Osteocyte (in vitro differentiated cells): ENCODE measurements at regions not wholly inside any gene's neighbourhood (a gene's known extent, or its start where the extent isn't known, plus 50 kb on each side); places are given as distances from the start of the nearest gene placed in this dataset.

Source experiments
- DNase-seq: peaks from one replicate; pipeline ENCODE4 v3.0.0; 2021; ENCODE audit warnings: mixed read lengths; ENCODE audit not compliant: unreplicated experiment; ENCODE audit errors: extremely low spot score
- H3K27ac Mint-ChIP-seq: one replicate; pipeline ENCODE4 v1.8.0; 2021; ENCODE audit warnings: mild to moderate bottlenecking, mixed read lengths; ENCODE audit not compliant: unreplicated experiment
- H3K27me3 Mint-ChIP-seq: one replicate; pipeline ENCODE4 v1.8.0; 2021; ENCODE audit warnings: mixed read lengths; ENCODE audit not compliant: unreplicated experiment
- H3K36me3 Mint-ChIP-seq: one replicate; pipeline ENCODE4 v1.8.0; 2021; ENCODE audit warnings: mixed read lengths; ENCODE audit not compliant: unreplicated experiment
- H3K4me1 Mint-ChIP-seq: one replicate; pipeline ENCODE4 v1.8.0; 2021; ENCODE audit warnings: mixed read lengths; ENCODE audit not compliant: unreplicated experiment
- H3K4me3 Mint-ChIP-seq: one replicate; pipeline ENCODE4 v1.8.0; 2021; ENCODE audit warnings: mild to moderate bottlenecking, moderate library complexity, mixed read lengths; ENCODE audit not compliant: unreplicated experiment
- H3K9me3 Mint-ChIP-seq: one replicate; pipeline ENCODE4 v1.8.0; 2021; ENCODE audit warnings: mixed read lengths; ENCODE audit not compliant: unreplicated experiment
- TF ChIP-seq, protein P1 (sequence below): fragments of 200-600 bp; sonication (generic); IDR thresholded peaks from 2 replicates; pipeline ENCODE4 v1.5.0; 2021; ENCODE audit warnings: antibody characterized with exemption, mild to moderate bottlenecking, moderate library complexity

- no peaks in the 10 kb centered on the region for H3K4me1 Mint-ChIP-seq
- peaks cover 18% of the 10 kb centered on the region for H3K9me3 Mint-ChIP-seq
- no peak for DNase-seq
- H3K36me3 Mint-ChIP-seq = no peaks in the 10 kb centered on the region
- no peak overlapping the region for H3K27ac Mint-ChIP-seq
- TF ChIP-seq, protein P1, sequence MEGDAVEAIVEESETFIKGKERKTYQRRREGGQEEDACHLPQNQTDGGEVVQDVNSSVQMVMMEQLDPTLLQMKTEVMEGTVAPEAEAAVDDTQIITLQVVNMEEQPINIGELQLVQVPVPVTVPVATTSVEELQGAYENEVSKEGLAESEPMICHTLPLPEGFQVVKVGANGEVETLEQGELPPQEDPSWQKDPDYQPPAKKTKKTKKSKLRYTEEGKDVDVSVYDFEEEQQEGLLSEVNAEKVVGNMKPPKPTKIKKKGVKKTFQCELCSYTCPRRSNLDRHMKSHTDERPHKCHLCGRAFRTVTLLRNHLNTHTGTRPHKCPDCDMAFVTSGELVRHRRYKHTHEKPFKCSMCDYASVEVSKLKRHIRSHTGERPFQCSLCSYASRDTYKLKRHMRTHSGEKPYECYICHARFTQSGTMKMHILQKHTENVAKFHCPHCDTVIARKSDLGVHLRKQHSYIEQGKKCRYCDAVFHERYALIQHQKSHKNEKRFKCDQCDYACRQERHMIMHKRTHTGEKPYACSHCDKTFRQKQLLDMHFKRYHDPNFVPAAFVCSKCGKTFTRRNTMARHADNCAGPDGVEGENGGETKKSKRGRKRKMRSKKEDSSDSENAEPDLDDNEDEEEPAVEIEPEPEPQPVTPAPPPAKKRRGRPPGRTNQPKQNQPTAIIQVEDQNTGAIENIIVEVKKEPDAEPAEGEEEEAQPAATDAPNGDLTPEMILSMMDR = no peak
- no peak overlapping the region for H3K4me3 Mint-ChIP-seq
- H3K27me3 Mint-ChIP-seq = no peaks in the 10 kb centered on the region
Measured at GRCh38 chr5:105453216-105453807, 1890.7 kb upstream of the NUDT12 start.

- Mint-ChIP-seq H3K27me3 (no peaks in the 10 kb centered on the region), H3K4me3 (no peak overlapping the region), H3K4me1 (no peaks in the 10 kb centered on the region), H3K36me3 (no peaks in the 10 kb centered on the region), H3K27ac (no peak overlapping the region), H3K9me3 (peaks cover 18% of the 10 kb centered on the region)
- no peak for DNase-seq
- TF ChIP-seq, protein P1 = no peak
Measured at GRCh38 chr5:105448271-105448670, 1885.7 kb upstream of the NUDT12 start.

DNA sequence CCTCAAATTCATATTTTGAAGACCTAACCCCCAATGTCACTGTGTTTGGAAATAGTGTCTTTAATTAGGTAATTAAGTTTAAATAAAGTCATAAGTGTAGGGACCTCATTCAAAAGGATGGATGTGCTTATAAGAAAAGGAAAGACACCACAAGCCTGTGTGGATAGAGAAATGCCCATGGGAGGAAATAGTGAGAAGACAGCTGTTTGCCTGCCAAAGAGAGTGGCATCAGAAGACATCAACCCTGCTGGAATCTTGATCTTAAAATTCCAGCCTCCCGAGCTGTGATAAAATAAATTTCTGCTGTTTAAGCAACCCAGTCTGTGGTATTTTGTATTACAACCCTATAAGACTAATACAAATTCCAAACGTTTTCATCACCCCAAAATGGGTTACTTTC, 1867.9 kb upstream of the NUDT12 start:
- H3K27ac Mint-ChIP-seq = no peak overlapping the region
- no peaks in the 10 kb centered on the region for H3K9me3 Mint-ChIP-seq
- DNase-seq = no peak
- no peak overlapping the region for H3K4me3 Mint-ChIP-seq
- H3K27me3 Mint-ChIP-seq = no peaks in the 10 kb centered on the region
- TF ChIP-seq, protein P1 = no peak
- H3K36me3 Mint-ChIP-seq = no peaks in the 10 kb centered on the region
- H3K4me1 Mint-ChIP-seq = peaks cover 1% of the 10 kb centered on the region

DNA sequence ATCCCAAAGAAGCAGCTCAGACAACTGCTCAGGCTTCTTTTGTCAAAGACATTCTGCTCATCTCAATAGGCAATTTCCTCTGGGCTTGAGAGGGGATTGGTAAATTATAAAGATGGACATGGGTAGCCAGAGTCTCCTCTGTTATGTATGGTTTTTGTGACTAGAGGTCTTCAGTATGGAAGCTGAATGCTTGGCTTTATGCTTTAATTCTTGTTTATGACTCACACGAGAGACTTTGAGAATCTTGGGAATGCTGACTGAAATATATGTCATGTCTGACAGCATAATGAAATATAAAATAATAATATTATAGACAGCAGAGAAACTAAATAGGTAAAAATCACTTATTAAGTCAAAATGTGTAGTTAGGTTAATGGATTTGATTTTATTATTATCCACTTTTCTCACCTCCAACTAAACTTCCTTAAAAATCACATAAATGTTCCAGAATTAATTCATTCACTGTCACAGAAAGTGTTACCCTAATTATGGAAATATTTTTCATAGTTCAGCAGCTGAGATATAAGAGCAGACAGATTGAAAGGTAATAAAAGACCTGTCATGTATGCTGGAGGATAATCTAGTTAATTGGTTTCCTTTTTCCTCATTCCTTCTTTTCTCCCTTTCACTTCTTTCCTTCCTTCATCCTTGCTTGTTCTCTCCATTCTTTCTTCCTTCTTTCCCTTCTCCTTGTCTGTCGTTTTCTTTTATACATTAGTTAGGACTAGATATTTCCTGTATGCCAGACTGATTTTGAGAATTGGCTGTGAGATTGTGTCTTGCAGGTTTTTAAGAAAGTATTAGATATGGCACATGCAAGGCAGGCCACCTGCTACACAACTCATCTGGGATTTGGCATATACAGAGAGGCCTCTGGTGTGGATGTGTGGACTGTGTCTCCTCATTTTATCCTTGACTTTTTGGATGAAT, 1866.1 kb upstream of the NUDT12 start:
- no peaks in the 10 kb centered on the region for H3K27me3 Mint-ChIP-seq
- DNase-seq = no peak
- H3K9me3 Mint-ChIP-seq = no peaks in the 10 kb centered on the region
- TF ChIP-seq, protein P1 = no peak
- H3K4me3 Mint-ChIP-seq = no peak overlapping the region
- H3K4me1 Mint-ChIP-seq = peaks cover 1% of the 10 kb centered on the region
- no peak overlapping the region for H3K27ac Mint-ChIP-seq
- no peaks in the 10 kb centered on the region for H3K36me3 Mint-ChIP-seq

DNA sequence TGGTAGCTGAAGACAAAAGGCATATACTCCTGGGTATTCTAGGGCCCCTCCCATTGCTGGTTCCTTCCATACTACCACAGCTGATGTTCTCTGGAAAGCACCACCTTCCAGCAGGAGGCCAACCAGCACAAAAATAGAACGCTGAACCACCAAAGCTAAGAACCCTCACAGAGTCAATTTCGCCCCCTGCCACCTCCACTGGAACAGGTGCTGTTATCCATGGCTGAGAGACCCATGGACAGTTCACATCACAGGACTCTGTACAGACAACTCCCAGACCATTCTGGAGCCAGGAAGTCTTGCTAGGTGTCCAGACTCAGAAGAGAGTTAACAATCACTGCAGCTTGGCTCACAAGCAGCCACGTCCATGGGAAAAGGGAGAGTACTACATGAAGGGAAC, 1851.5 kb upstream of the NUDT12 start:
- H3K4me1 Mint-ChIP-seq = no peaks in the 10 kb centered on the region
- H3K27me3 Mint-ChIP-seq = no peaks in the 10 kb centered on the region
- H3K9me3 Mint-ChIP-seq = peaks cover 46% of the 10 kb centered on the region
- DNase-seq = no peak
- no peaks in the 10 kb centered on the region for H3K36me3 Mint-ChIP-seq
- H3K4me3 Mint-ChIP-seq = no peak overlapping the region
- TF ChIP-seq, protein P1 = no peak
- H3K27ac Mint-ChIP-seq = no peak overlapping the region
